Thyroid gland (tissue), 4 donors: ENCODE measurements at regions not wholly inside any gene's neighbourhood (a gene's known extent, or its start where the extent isn't known, plus 50 kb on each side); places are given as distances from the start of the nearest gene placed in this dataset.

Experiments used
- CTCF ChIP-seq, 6 experiments: fragments of 200-600 bp in 3 of 6; fragments of 450-650 bp in 3 of 6; sonication (generic) in 3 of 6; IDR thresholded peaks; one replicate each; pipeline ENCODE4 v1.5.1; 2016 to 2019; ENCODE audit warnings: antibody characterized with exemption in 6 of 6, mild to moderate bottlenecking in 2 of 6, inconsistent platforms in 1 of 6, moderate library complexity in 1 of 6
- POLR2A ChIP-seq, 2 donors: fragments of 450-650 bp; IDR thresholded peaks; one replicate each; pipeline ENCODE4 v1.6.1; 2017; ENCODE audit warnings: antibody characterized with exemption in 2 of 2, mild to moderate bottlenecking in 2 of 2, moderate library complexity in 1 of 2

- TF ChIP-seq CTCF (IDR thresholded peaks at IDR 0.05) = no peak
- no peak for TF ChIP-seq POLR2A (IDR thresholded peaks at IDR 0.05)
Observed at GRCh38 chr5:38675443-38675842, 119.0 kb upstream of the LIFR start.
